AG04450 (cell line): ENCODE measurements at regions not wholly inside any gene's neighbourhood (a gene's known extent, or its start where the extent isn't known, plus 50 kb on each side); places are given as distances from the start of the nearest gene placed in this dataset.

ENCODE experiments used
- CTCF ChIA-PET: fragments of 300-600, 350-600 bp; formaldehyde crosslinking; extraction: SDS; loops from one replicate; lab custom pipeline; 2022; ENCODE audit warnings: antibody characterized with exemption, inconsistent platforms; lab: Charles Lee
- POLR2A ChIA-PET: fragments of 350-600 bp; formaldehyde crosslinking; extraction: SDS; loops from one replicate; lab custom pipeline; 2021; ENCODE audit warnings: antibody characterized with exemption, inconsistent platforms; lab: Yijun Ruan, JAX
- DNase-seq: peaks from one replicate; pipeline ENCODE4 v3.0.0-alpha.2; 2011; ENCODE audit warnings: low read depth, low spot score
- H3K27ac ChIP-seq: one replicate; pipeline ENCODE4 v1.5.1; 2012; ENCODE audit warnings: low read depth, low read length, control low read depth
- H3K27me3 ChIP-seq: one replicate; pipeline ENCODE4 v1.6.0; 2012; ENCODE audit warnings: low read length; ENCODE audit not compliant: control insufficient read depth, insufficient read depth
- H3K4me3 ChIP-seq: 2 replicates; pipeline ENCODE4 v1.5.1; 2011; ENCODE audit warnings: mild to moderate bottlenecking, low read depth, low read length, control low read depth
- H3K9me3 ChIP-seq: 2 replicates; pipeline ENCODE4 v1.5.1; 2012; ENCODE audit warnings: low read length; ENCODE audit not compliant: control insufficient read depth, insufficient read depth
- TF ChIP-seq, protein P1 (sequence below): IDR thresholded peaks from 2 replicates; pipeline ENCODE4 v1.5.1; 2011; ENCODE audit warnings: low read depth, low read length, control low read depth, inconsistent platforms

DNA sequence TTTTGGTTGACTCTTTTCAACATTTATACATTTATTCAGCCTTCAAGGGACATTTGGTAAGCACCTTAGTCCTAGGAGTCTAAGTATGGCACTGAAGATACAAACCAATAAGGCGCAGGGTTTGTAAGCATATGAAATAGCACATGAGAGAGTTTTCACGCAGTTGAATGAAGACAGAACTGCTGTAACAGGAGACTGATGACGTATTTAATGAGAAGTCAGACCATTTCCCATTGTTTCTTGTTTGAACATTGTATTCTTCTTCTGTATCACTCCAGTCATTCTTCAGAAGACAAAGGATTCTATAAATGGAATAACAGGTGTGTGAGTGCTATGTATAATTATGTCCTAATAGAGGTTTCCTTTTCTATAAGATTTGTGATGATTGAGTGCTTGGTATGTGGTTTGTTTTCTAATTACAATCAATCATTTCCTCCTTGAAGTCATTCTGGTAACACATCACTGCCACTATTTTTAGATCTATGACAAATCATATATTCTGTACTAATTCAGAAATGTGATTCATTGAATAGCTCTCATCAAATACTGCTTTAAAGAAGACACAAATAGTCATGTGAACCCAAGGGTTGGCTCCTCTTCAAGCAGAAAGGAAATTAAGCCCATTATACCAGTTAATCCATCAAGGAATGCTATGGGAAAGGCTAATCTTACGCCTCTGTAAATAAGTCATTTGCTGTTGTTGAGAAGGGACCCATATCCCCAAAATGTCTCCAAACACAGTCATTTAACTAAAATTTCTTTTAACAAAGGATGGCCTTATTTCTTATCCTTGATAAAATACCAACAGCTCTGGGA, 222.8 kb upstream of the NBEA start:
- Histone ChIP-seq H3K4me3 (no peak overlapping the region), H3K27me3 (no peaks in the 10 kb centered on the region), H3K9me3 (no peaks in the 10 kb centered on the region), H3K27ac (no peak overlapping the region)
- ChIA-PET POLR2A (no interaction called here), CTCF (no interaction called here)
- no peak for DNase-seq
- TF ChIP-seq, protein P1, sequence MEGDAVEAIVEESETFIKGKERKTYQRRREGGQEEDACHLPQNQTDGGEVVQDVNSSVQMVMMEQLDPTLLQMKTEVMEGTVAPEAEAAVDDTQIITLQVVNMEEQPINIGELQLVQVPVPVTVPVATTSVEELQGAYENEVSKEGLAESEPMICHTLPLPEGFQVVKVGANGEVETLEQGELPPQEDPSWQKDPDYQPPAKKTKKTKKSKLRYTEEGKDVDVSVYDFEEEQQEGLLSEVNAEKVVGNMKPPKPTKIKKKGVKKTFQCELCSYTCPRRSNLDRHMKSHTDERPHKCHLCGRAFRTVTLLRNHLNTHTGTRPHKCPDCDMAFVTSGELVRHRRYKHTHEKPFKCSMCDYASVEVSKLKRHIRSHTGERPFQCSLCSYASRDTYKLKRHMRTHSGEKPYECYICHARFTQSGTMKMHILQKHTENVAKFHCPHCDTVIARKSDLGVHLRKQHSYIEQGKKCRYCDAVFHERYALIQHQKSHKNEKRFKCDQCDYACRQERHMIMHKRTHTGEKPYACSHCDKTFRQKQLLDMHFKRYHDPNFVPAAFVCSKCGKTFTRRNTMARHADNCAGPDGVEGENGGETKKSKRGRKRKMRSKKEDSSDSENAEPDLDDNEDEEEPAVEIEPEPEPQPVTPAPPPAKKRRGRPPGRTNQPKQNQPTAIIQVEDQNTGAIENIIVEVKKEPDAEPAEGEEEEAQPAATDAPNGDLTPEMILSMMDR, result no peak

DNA sequence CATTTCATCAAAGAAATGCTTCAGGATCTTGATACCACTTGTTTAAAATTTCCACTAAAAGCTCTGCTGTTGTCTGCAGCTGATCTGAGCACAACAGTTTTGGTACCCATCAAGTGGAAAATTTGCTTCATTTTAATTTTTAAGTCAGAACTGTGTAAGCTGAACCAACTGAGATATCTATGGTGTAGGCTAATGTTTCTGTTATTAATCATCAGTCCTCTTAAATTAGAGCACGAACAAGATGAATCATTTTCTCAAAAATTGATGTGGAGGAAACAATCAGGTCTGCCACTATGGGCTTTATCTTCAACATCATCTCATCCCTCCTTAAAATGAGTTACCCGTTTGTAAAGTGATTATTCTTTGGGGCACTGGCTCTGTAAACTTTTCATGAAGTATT, 221.5 kb upstream of the NBEA start:
- TF ChIP-seq, protein P1, result no peak
- Histone ChIP-seq H3K4me3 (no peak overlapping the region), H3K27ac (no peak overlapping the region), H3K27me3 (no peaks in the 10 kb centered on the region), H3K9me3 (no peaks in the 10 kb centered on the region)
- no peak for DNase-seq
- CTCF ChIA-PET, result no interaction called here
- POLR2A ChIA-PET, result no interaction called here

DNA sequence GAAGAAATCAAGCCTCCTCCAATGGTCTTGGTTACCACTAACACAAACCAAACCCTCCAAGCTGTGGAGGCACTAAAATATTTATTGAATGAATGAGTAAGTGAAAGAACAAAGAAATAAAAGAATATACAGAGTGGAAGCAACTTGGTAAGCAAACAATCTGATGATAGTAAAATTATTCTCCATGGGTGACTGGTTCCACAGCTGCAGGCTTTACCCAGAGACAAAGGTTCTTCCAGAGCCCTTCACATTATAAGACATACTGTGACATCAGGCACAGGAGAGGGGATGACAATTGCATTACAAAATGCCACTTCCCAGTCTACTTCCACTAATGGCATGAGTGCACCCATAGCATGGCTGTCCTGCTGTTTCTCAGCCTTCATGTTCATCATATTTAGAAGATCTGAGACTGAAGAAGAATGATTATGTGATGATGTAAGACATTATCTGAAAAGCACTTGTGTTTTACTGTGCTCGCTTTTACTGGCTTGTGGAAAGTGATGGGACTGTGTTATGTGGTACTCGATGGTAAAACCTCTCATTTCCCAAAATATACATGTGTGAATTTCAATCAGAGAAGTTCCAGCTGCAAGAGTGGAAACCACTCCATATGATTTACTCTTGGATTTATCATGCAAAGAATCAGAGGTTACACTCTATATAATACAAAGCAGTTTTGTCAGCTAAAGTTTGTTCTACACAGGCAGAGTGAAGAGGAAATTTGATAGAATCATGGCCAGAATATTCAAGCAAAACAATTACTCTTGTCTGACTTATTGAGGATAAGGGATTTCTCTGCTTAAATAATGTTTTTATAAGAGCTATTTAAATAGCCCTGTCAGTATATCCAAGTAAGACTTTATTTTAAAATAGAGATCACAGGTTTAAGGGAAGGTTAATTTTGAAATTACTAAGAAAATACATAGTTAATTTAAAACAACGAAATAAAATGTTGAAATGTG, 220.2 kb upstream of the NBEA start:
- DNase-seq, result no peak
- Histone ChIP-seq H3K27me3 (no peaks in the 10 kb centered on the region), H3K27ac (no peak overlapping the region), H3K9me3 (no peaks in the 10 kb centered on the region), H3K4me3 (no peak overlapping the region)
- ChIA-PET POLR2A (no interaction called here), CTCF (no interaction called here)
- TF ChIP-seq, protein P1, result no peak

DNA sequence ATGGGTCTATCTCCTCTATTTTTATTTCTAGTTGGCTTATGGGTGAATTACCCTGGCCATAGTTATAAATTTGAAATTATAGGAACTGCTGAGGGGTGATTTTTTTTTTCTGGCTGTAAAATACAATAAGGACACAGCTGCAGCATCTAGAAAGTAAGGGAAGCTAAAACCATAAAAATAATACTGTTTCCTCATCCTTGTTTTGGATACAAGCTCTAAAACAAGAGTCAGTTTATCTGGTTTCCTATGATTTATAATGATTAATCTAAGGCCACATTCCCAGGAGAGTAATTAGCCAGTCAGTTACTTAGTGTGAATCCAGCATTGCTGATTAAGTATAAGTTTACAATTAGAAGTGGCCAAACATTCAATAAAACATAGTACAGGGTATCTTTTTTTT, 219.1 kb upstream of the NBEA start:
- ChIA-PET CTCF (no interaction called here), POLR2A (no interaction called here)
- Histone ChIP-seq H3K27me3 (no peaks in the 10 kb centered on the region), H3K27ac (no peak overlapping the region), H3K9me3 (no peaks in the 10 kb centered on the region), H3K4me3 (no peak overlapping the region)
- DNase-seq, result no peak
- TF ChIP-seq, protein P1, result no peak

DNA sequence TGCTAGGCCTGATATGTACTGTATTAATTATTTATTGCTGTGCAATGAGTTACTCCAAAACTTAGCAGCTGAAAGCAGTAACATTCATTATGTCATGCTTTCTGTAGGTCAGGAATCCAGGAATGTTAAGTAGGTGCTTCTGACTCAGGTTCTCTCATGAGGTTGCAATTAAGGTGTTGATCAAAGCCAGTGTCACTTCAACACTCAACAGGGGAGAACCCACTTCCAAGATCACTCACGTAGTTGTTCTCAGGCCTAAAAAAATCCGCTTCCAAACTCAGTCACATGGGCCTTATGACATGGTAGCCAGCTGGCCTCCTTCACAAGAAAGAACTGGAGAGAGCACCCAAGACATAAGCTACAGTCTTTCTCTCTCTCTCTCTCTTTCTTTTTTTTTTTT, 211.1 kb upstream of the NBEA start:
- H3K9me3 ChIP-seq, result no peaks in the 10 kb centered on the region
- ChIA-PET POLR2A (no interaction called here), CTCF (no interaction called here)
- no peak overlapping the region for H3K27ac ChIP-seq
- TF ChIP-seq, protein P1, result no peak
- no peak for DNase-seq
- H3K27me3 ChIP-seq, result no peaks in the 10 kb centered on the region
- H3K4me3 ChIP-seq, result no peak overlapping the region
